Stimulated activated CD4-positive, alpha-beta T cell treated with anti-CD3 and anti-CD28 coated beads, Interleukin-4, amount 100 ng/mL, for 1 hour (primary cell): ENCODE measurements at regions not wholly inside any gene's neighbourhood (a gene's known extent, or its start where the extent isn't known, plus 50 kb on each side); places are given as distances from the start of the nearest gene placed in this dataset.

Experiments
- DNase-seq: peaks from one replicate; pipeline ENCODE4 v3.0.0-alpha.2; 2020

- DNase-seq = no peak
These were observed 171.8 kb downstream of the UBE2E3 start for GRCh38 chr2:181152226-181152625.

GRCh38 chr2:181152701-181153100, 172.3 kb downstream of the UBE2E3 start:
- no peak for DNase-seq

- DNase-seq = no peak
These were observed 173.5 kb downstream of the UBE2E3 start for GRCh38 chr2:181153886-181154285.

- no peak for DNase-seq
These were observed 176.9 kb downstream of the UBE2E3 start for GRCh38 chr2:181157326-181157725.

- no peak for DNase-seq
These were observed 178.0 kb downstream of the UBE2E3 start for GRCh38 chr2:181158427-181158826.

GRCh38 chr2:181161615-181162014, 181.2 kb downstream of the UBE2E3 start:
- DNase-seq = no peak

- DNase-seq = peak; percentile 11
These were observed 182.7 kb downstream of the UBE2E3 start for GRCh38 chr2:181163139-181163538.

- DNase-seq = no peak
These were observed 183.3 kb downstream of the UBE2E3 start for GRCh38 chr2:181163691-181164090.

- no peak for DNase-seq
These were observed 184.3 kb downstream of the UBE2E3 start for GRCh38 chr2:181164699-181165098.

- DNase-seq = no peak
These were observed 184.9 kb downstream of the UBE2E3 start for GRCh38 chr2:181165199-181165868.

GRCh38 chr2:181169503-181169902, 189.1 kb downstream of the UBE2E3 start:
- no peak for DNase-seq

- no peak for DNase-seq
These were observed 189.9 kb downstream of the UBE2E3 start for GRCh38 chr2:181170256-181170655.

GRCh38 chr2:181172676-181173075, 192.3 kb downstream of the UBE2E3 start:
- DNase-seq = no peak

GRCh38 chr2:181174611-181175580, 194.5 kb downstream of the UBE2E3 start:
- DNase-seq = no peak

GRCh38 chr2:181176540-181176939, 196.1 kb downstream of the UBE2E3 start:
- no peak for DNase-seq

- DNase-seq = no peak
These were observed 197.0 kb downstream of the UBE2E3 start for GRCh38 chr2:181177376-181177775.

GRCh38 chr2:181178130-181178529, 197.7 kb downstream of the UBE2E3 start:
- no peak for DNase-seq

GRCh38 chr2:181178823-181179412, 198.5 kb downstream of the UBE2E3 start:
- DNase-seq = peak; percentile 33

GRCh38 chr2:181183878-181184542, 203.6 kb downstream of the UBE2E3 start:
- DNase-seq = no peak

GRCh38 chr2:181185421-181185820, 205.0 kb downstream of the UBE2E3 start:
- DNase-seq = no peak

- no peak for DNase-seq
These were observed 205.5 kb downstream of the UBE2E3 start for GRCh38 chr2:181185948-181186347.

GRCh38 chr2:181188605-181189004, 208.2 kb downstream of the UBE2E3 start:
- DNase-seq = no peak

GRCh38 chr2:181189951-181190350, 209.5 kb downstream of the UBE2E3 start:
- no peak for DNase-seq
